Tibial nerve (tissue), 3 donors: ENCODE measurements at regions not wholly inside any gene's neighbourhood (a gene's known extent, or its start where the extent isn't known, plus 50 kb on each side); places are given as distances from the start of the nearest gene placed in this dataset.

Source experiments
- CTCF ChIP-seq, 5 experiments: fragments of 200-600 bp in 3 of 5; fragments of 450-650 bp in 2 of 5; sonication (generic) in 3 of 5; IDR thresholded peaks; one replicate each; pipeline ENCODE4 v1.5.1; 2016 to 2019; ENCODE audit warnings: antibody characterized with exemption in 5 of 5, mild to moderate bottlenecking in 3 of 5, moderate library complexity in 2 of 5
- POLR2A ChIP-seq, 2 donors: fragments of 450-650 bp; IDR thresholded peaks; one replicate each; pipeline ENCODE4 v1.6.1; 2017; ENCODE audit warnings: antibody characterized with exemption in 2 of 2, mild to moderate bottlenecking in 2 of 2, moderate library complexity in 2 of 2

- TF ChIP-seq CTCF (IDR thresholded peaks at IDR 0.05) (no peak), POLR2A (IDR thresholded peaks at IDR 0.05) (no peak)
These were observed 194.9 kb downstream of the UTRN start for GRCh38 chr6:144479991-144480390.
